Activated CD4-positive, alpha-beta T cell treated with anti-CD3 and anti-CD28 coated beads, Interleukin-2, amount 50 U/mL, for 24 hours (primary cell): ENCODE measurements at regions not wholly inside any gene's neighbourhood (a gene's known extent, or its start where the extent isn't known, plus 50 kb on each side); places are given as distances from the start of the nearest gene placed in this dataset.

Experiments used
- DNase-seq, 2 donors: peaks; one replicate each; pipeline ENCODE4 v3.0.0-alpha.2; 2020; ENCODE audit warnings: low read depth in 1 of 2, low spot score in 1 of 2

DNA sequence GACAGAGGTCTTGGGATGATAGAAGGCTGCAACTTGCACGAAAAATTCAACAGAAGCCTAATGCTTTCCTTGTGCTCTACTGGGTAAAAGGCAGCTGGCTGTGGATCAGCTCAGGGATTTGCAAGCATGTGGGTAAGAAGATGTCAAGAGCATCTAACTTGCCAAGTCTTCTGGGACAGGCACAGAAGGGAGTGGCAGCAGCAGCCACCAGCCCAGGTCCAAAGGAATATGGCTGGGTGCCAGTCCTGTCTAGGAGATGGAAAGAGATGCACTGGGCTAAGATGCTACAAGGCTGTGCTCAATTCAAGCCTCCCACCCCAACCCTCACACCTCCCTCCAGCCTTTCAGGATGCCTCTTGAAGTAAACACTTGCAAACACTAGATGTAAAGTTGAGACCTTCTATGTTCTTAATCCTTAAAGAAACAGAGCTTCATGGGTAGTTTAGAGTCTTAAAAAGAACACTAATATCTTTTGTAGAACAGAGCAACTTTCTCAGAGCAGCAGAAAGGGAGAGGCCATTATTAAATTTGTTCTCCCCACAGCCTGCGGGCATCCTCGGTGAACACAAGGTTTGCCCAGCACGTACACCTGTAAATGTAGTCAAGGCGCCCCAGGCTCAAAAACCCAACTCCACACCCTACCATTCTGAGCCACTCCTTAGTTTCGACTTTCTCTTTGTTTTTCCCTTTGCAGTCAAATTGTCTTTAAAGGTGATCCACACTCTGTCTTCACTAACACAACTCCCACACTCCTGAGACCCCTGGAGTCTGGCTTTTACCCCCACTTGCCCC, 64.6 kb upstream of the BCAR3 start:
- no peak for DNase-seq

DNA sequence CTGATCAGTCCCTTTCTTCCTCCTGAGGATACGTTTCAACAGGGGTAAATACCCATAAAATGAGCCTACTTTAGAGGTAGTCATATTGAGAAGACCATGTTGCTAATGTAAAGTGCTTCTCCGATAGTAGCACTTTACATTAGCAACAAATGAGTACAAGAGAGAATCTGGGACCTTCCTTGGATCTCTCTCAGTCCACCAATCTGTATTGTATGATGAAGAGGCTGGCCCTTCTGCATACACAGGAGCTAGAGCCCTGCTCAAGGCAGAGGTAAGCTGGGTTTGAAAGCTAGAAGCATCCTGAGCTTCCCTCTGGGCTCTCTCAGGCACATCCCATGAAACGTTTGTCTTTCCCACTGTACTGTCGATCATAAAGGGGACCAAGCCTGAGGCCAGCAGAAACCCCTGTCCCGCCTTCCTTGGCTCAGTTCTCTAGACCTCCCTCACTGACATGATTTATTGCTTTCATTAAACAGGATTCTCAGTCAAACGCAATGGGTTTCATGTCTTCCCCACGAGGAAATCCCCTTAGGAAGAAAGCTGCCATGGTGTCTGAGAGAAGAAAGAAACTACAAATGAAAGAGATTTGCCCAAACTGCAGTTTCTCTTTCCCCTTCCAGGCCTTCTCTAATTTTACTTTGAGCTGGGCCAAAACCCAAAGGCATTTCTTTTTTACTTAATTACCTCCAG, 62.8 kb upstream of the BCAR3 start:
- no peak for DNase-seq

DNA sequence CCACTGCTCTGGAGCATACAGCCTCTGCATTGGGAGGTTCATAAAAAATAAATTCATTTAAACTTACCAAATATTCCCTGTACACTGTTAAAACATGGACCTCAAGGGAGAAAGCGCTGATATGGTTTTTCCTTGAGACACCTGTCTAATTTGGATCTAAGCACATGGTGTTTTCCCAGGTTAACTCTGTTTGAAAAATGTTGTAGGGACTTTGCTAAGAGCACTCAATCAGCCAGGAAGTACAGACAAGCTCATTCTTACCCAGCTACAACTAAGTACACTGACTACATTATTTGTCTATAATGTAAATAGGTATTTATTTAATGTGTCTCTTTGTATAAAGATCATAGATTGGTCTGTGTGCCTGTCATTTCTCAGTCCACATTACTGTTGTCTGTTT, 61.8 kb upstream of the BCAR3 start:
- DNase-seq = no peak

DNA sequence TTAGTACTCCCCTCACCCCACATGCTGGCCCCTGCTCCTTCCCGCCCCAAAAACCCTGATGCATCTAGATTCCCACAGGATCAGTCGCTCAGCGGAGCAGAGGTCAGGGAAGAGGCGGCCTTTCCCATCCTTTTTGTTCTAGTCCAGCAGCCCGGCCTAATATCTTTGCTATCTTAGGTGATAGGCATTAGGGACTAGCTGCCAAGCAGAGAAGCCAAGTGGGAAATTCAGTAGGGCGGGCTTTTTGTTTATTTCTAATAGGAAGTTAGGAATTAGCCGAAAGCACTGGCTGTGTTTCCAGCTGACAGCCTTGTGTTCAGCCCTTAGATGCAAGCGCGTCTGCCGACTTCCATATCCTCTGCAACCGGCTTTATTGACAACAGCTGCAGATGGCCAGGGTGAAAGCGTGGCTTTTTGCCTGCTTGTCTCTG, 59.0 kb upstream of the BCAR3 start:
- DNase-seq = no peak

DNA sequence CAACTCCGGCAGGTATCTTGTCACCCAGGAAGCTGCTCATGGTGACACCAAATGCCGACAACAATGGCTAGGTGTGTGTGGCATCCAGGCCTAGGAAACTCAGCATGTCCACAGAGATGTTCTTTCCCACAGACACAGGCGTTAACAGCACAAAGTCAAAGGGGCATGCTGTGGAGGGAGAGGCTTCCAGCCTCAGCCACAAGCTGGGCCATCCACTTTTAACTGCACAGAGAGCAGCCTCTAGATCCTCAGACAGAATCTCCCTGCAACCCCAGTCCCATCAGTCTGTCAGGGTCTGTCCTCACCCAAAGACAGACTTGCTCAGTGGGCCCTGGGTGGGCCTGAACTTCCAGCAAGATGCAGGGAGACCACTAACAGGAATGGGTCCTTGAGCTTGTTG, 58.5 kb upstream of the BCAR3 start:
- DNase-seq = no peak

DNA sequence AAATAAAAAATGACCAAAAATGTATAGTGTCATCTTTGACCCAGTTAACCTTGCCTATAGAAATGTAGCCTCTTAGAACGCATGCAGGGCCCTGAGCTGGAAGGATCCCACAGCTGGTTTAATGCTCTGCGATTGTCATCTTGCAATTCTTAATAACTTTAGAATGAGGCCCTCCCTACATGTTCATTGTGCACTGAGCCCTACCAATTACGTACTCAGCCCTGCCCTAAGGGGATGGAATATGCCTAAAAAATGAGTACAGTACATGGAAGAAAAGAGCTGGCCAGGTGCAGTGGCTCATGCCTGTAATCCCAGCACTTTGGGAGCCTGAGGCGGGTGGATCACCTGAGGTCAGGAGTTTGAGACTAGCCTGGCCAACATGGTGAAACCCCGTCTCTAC, 57.8 kb upstream of the BCAR3 start:
- no peak for DNase-seq

DNA sequence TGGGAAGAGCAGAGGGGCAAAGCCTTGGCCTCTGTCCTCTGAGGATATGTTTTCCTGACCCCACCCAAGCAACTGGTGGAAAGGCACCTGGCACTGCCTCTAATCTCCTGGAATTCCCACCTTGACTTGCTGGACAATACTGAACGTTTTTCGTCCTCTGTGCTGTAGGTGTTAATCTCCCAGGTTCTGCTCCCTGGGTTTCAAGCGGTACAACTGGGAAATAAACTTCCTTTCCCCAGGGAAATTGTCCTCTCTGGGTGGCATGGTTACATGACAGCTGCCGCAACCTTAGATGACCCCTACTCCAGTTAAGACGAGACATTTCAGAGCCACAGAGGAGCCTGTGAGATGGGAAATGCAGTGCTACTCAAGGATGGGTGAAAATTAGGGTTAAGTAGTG, 57.3 kb upstream of the BCAR3 start:
- no peak for DNase-seq

DNA sequence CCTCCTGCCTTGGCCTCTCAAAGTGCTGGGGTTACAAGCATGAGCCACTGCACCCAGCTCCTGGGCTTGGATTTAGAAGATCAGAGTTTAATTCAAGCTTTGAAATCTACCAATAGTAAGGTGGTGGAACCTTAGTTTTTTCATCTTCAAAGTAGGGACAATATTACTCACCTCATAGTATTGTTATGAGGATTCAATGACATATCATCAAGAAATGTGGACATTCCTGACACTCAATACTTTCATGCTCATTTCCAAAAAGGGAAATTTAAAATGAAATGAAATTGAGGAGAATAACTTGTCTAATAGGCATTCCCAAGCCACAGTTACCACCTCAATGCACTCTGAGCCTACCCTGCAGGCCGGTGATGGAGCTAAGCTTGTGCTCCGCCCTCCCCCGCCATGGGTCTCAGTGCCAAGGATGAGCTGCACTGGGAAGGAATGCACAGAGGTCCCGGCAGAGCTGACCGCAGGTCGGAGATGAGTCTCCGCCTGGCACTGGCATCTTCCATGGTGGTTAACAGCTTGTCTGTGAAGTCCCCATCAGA, 56.5 kb upstream of the BCAR3 start:
- DNase-seq = no peak

DNA sequence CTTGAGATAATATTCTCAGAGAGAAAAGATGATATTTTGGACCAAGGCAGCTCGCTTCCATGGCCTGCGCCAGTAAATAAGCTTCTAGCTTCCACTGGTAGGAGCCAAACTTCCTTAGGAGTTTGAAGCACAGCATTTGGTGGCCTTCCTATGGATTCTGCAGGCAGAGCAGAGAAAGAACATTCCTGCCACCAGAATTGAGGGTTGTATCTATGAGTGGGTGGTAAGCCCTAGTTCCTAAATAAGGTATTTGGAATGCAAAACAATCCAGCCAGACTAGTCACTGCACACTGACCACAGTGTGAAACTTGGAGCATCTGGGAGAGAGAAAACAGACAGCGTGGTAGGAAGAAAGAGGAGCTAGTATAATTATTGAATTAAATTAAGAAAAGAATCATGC, 54.1 kb upstream of the BCAR3 start:
- no peak for DNase-seq

DNA sequence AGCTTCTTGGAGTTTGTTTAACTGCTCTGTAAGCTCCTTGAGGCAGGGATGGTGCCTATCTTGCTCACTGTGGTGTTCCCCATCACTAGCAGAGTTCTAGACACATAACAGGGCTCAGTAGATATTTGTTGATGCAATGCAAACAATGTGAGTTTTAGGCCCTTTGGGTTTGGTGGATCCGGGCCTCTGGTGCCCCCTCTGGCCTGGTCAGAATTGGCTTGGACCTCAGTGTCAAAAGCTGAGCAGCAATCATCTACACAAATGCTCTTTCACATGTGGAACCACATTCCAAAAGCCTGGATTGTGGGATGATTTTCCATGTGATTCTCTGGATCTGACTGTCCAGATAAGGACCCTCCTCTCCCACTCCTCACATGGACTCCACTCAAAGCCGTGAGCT, 53.4 kb upstream of the BCAR3 start:
- DNase-seq = no peak

DNA sequence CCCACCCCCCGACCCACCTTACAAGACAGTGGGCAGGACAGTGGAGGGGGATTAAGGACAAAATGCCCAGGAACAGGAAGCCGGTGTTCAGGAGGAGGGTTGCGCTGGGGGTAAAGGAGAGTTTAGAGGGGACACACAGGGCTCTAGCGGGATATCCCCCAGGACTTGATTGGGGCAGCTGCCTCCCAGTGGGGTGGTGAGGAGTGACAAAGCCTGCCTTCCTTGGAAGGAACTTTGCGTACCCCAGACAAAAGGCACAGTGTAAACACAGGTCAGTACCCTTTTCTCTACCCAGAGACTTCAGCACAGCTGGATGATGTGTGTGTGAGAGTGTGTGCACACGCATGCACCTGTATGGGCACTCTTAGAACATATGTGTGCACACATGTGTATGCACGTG, 51.7 kb upstream of the BCAR3 start:
- DNase-seq = no peak

DNA sequence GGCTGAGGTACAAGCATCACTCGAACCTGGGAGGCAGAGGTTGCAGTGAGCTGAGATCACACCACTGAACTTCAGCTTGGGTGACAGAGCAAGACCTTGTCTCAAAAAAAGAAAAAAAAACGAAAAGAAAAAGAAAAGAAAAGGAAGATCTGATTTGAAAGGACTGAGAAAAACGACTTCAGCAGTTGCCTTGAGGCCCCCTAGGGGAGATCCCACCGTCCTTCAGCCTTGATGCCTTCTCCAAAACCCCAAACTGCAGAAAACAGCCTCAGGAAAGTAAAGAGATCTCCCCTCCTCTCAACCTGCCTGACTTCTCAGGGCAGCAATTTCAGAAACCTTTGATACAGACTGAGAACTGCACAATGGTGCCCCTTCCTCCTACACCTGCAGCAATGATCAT, 50.9 kb upstream of the BCAR3 start:
- no peak for DNase-seq
